SU-DHL-6 (cell line): ENCODE measurements at regions not wholly inside any gene's neighbourhood (a gene's known extent, or its start where the extent isn't known, plus 50 kb on each side); places are given as distances from the start of the nearest gene placed in this dataset.

ENCODE experiments used
- H2AFZ ChIP-seq: fragments of 200-600 bp; sonication (generic); 2 replicates; pipeline ENCODE4 v1.6.1; 2014; ENCODE audit warnings: low read depth, mild to moderate bottlenecking, moderate library complexity, mixed read lengths, antibody characterized with exemption, low read length; ENCODE audit not compliant: severe bottlenecking
- H3F3A ChIP-seq: fragments of 200-600 bp; shearing (Covaris generic); 2 replicates; pipeline ENCODE4 v1.6.0; 2016; ENCODE audit warnings: antibody characterized with exemption, mild to moderate bottlenecking; ENCODE audit not compliant: insufficient read depth
- H3K27ac ChIP-seq: fragments of 200-600 bp; sonication (generic); 2 replicates; pipeline ENCODE4 v1.5.1; 2016; ENCODE audit warnings: low read depth, mild to moderate bottlenecking, low read length, moderate library complexity, mixed read lengths
- H3K27me3 ChIP-seq: fragments of 200-600 bp; sonication (generic), shearing (Covaris generic); 2 replicates; pipeline ENCODE4 v1.6.0; 2014; ENCODE audit warnings: mild to moderate bottlenecking, low read length
- H3K36me3 ChIP-seq: fragments of 200-600 bp; sonication (generic); 2 replicates; pipeline ENCODE4 v1.6.1; 2014; ENCODE audit warnings: mild to moderate bottlenecking, low read length, mixed read lengths
- H3K4me2 ChIP-seq: fragments of 300-600, 200-600 bp; shearing (Covaris generic), sonication (generic); 2 replicates; pipeline ENCODE4 v1.6.0; 2014; ENCODE audit warnings: low read length, low read depth, mild to moderate bottlenecking; ENCODE audit not compliant: poor library complexity, severe bottlenecking
- H3K4me3 ChIP-seq: fragments of 200-600 bp; sonication (generic); 2 replicates; pipeline ENCODE4 v1.5.1; 2014; ENCODE audit warnings: antibody characterized with exemption, low read length, mild to moderate bottlenecking, mixed read lengths; ENCODE audit not compliant: insufficient read depth, poor library complexity, severe bottlenecking
- H3K79me2 ChIP-seq: fragments of 200-600 bp; sonication (generic); 2 replicates; pipeline ENCODE4 v1.6.1; 2014; ENCODE audit warnings: mild to moderate bottlenecking, low read length, moderate library complexity; ENCODE audit not compliant: insufficient read depth
- H3K9ac ChIP-seq: fragments of 200-600 bp; sonication (generic); 2 replicates; pipeline ENCODE4 v1.7.0; 2014; ENCODE audit warnings: mild to moderate bottlenecking, low read length
- H3K9me2 ChIP-seq: fragments of 200-600 bp; sonication (generic); replicated peaks from 2 replicates; pipeline ENCODE4 v1.6.1; 2014; ENCODE audit warnings: low read length; ENCODE audit not compliant: insufficient read depth
- H3K9me3 ChIP-seq: fragments of 200-600 bp; sonication (generic); 2 replicates; pipeline ENCODE4 v1.6.1; 2014; ENCODE audit warnings: low read length, mixed read lengths; ENCODE audit not compliant: insufficient read depth
- H4K20me1 ChIP-seq: fragments of 200-600 bp; sonication (generic); 2 replicates; pipeline ENCODE4 v1.6.1; 2014; ENCODE audit warnings: low read depth, mild to moderate bottlenecking, antibody characterized with exemption, low read length, moderate library complexity, mixed read lengths
- CTCF ChIP-seq: fragments of 200-600 bp; sonication (generic); IDR thresholded peaks from one replicate; pipeline ENCODE4 v1.5.1; 2017; ENCODE audit warnings: antibody characterized with exemption, mild to moderate bottlenecking, low read length, moderate library complexity; ENCODE audit not compliant: insufficient read depth, poor library complexity, severe bottlenecking
- EZH2phosphoT487 ChIP-seq: fragments of 200-600 bp; sonication (generic), shearing (Covaris generic); conservative IDR thresholded peaks from 2 replicates; pipeline ENCODE4 v1.6.1; 2018; ENCODE audit warnings: mild to moderate bottlenecking, antibody characterized with exemption, low read length, moderate library complexity, mixed read lengths

GRCh38 chr17:36877771-36878170 is 59.5 kb upstream of the LHX1 start:
- Histone ChIP-seq H3K36me3 (no peaks in the 10 kb centered on the region), H3K4me2 (no peak overlapping the region), H2AFZ (no peak overlapping the region), H3K27ac (no peak overlapping the region), H3K79me2 (no peaks in the 10 kb centered on the region), H3K4me3 (no peak overlapping the region), H4K20me1 (no peaks in the 10 kb centered on the region), H3K9me2 (no peaks in the 10 kb centered on the region), H3K9me3 (no peaks in the 10 kb centered on the region), H3K27me3 (no peaks in the 10 kb centered on the region), H3F3A (no peaks in the 10 kb centered on the region), H3K9ac (no peak overlapping the region)
- TF ChIP-seq CTCF = no peak
- TF ChIP-seq EZH2phosphoT487 = no peak

- no peak for TF ChIP-seq EZH2phosphoT487
- TF ChIP-seq CTCF = no peak
- Histone ChIP-seq H4K20me1 (no peaks in the 10 kb centered on the region), H3K9ac (no peak overlapping the region), H3F3A (no peaks in the 10 kb centered on the region), H2AFZ (no peak overlapping the region), H3K27me3 (no peaks in the 10 kb centered on the region), H3K4me2 (no peak overlapping the region), H3K9me2 (no peaks in the 10 kb centered on the region), H3K9me3 (no peaks in the 10 kb centered on the region), H3K4me3 (no peak overlapping the region), H3K36me3 (no peaks in the 10 kb centered on the region), H3K27ac (no peak overlapping the region), H3K79me2 (no peaks in the 10 kb centered on the region)
Measured at GRCh38 chr17:36878216-36878615, 59.1 kb upstream of the LHX1 start.

GRCh38 chr17:36879027-36879426 is 58.2 kb upstream of the LHX1 start:
- no peaks in the 10 kb centered on the region for H3K9me3 ChIP-seq
- H3K4me2 ChIP-seq = no peak overlapping the region
- no peak overlapping the region for H3K9ac ChIP-seq
- no peaks in the 10 kb centered on the region for H3K9me2 ChIP-seq
- no peak overlapping the region for H3K27ac ChIP-seq
- no peaks in the 10 kb centered on the region for H3K27me3 ChIP-seq
- H2AFZ ChIP-seq = no peak overlapping the region
- H3K79me2 ChIP-seq = no peaks in the 10 kb centered on the region
- no peak overlapping the region for H3K4me3 ChIP-seq
- TF ChIP-seq EZH2phosphoT487 = no peak
- no peak for TF ChIP-seq CTCF
- no peaks in the 10 kb centered on the region for H4K20me1 ChIP-seq
- no peaks in the 10 kb centered on the region for H3F3A ChIP-seq
- H3K36me3 ChIP-seq = no peaks in the 10 kb centered on the region

- no peaks in the 10 kb centered on the region for H3K79me2 ChIP-seq
- H3K4me3 ChIP-seq = no peak overlapping the region
- H3K27me3 ChIP-seq = no peaks in the 10 kb centered on the region
- no peaks in the 10 kb centered on the region for H3K9me3 ChIP-seq
- no peak for TF ChIP-seq EZH2phosphoT487
- TF ChIP-seq CTCF = no peak
- H3K36me3 ChIP-seq = no peaks in the 10 kb centered on the region
- no peaks in the 10 kb centered on the region for H3K9me2 ChIP-seq
- no peaks in the 10 kb centered on the region for H3F3A ChIP-seq
- no peaks in the 10 kb centered on the region for H4K20me1 ChIP-seq
- H3K27ac ChIP-seq = no peak overlapping the region
- H3K9ac ChIP-seq = no peak overlapping the region
- H3K4me2 ChIP-seq = no peak overlapping the region
- H2AFZ ChIP-seq = no peak overlapping the region
Measured at GRCh38 chr17:36879624-36880131, 57.6 kb upstream of the LHX1 start.
